K562 (cell line): ENCODE measurements at regions not wholly inside any gene's neighbourhood (a gene's known extent, or its start where the extent isn't known, plus 50 kb on each side); places are given as distances from the start of the nearest gene placed in this dataset.

Experiments used
- ATAC-seq: fragments of 200-7000 bp; cut with Tn5 transposase; 3 replicates; pipeline ENCODE4 v1.9.1; 2020; ENCODE audit warnings: moderate library complexity
- BruUV-seq: library from RNA; stranded (reverse); fragments of 400-500 nt; replicated peaks from 2 replicates; lab custom pipeline; 2021; lab: Mats Ljungman, UMichigan
- CTCF ChIA-PET: fragments of 300-600 bp; formaldehyde crosslinking; extraction: SDS; loops from one replicate; lab custom pipeline; 2021; ENCODE audit warnings: low intra/inter-chr PET ratio; lab: Yijun Ruan, JAX
- POLR2A ChIA-PET: fragments of 300-600, 350-650 bp; sonication (Branson Sonifier 250); formaldehyde crosslinking; extraction: SDS; loops from one replicate; lab custom pipeline; 2021; ENCODE audit warnings: antibody characterized with exemption, inconsistent platforms; lab: Yijun Ruan, JAX
- DNase-seq, 4 experiments: peaks; one replicate each; pipeline versions ENCODE4 v3.0.0 to v3.0.0-alpha.2; 2011 to 2018; ENCODE audit warnings: low spot score in 3 of 4, mixed read lengths in 3 of 4; ENCODE audit errors: extremely low read depth in 1 of 4
- FAIRE-seq: peaks from 2 replicates; lab custom pipeline; 2011; peaks lifted over from hg19 to GRCh38; lab: Jason Lieb, UNC
- H2AFZ ChIP-seq: 2 replicates; pipeline ENCODE4 v1.6.0; 2011; ENCODE audit warnings: low read depth, low read length, control low read depth, inconsistent platforms
- H3K27ac ChIP-seq: fragments of 200-600 bp; 3 replicates; pipeline ENCODE4 v1.8.0; 2011; ENCODE audit warnings: low read depth, mild to moderate bottlenecking, control low read depth, inconsistent platforms, low read length, moderate library complexity, mixed read lengths; ENCODE audit errors: extremely low read depth
- H3K27me3 ChIP-seq, 2 experiments: fragments of 300-600 bp in 1 of 2; 2 replicates in 1 of 2; 3 replicates in 1 of 2; pipeline versions ENCODE4 v1.6.0 to v1.8.0; 2011; ENCODE audit warnings: inconsistent platforms in 2 of 2, low read length in 2 of 2, mild to moderate bottlenecking in 1 of 2, mixed read lengths in 1 of 2, moderate library complexity in 1 of 2; ENCODE audit not compliant: control insufficient read depth in 2 of 2, insufficient read depth in 2 of 2
- H3K36me3 ChIP-seq: fragments of 300-600 bp; 3 replicates; pipeline ENCODE4 v1.8.0; 2011; ENCODE audit warnings: mild to moderate bottlenecking, low read length, inconsistent platforms; ENCODE audit not compliant: control insufficient read depth, insufficient read depth
- H3K4me1 ChIP-seq, 2 experiments: fragments of 200-600 bp in 1 of 2; replicated peaks in 1 of 2; 2 replicates in 1 of 2; 3 replicates in 1 of 2; pipeline versions ENCODE4 v1.5.1 to v1.8.0; 2011; ENCODE audit warnings: inconsistent platforms in 2 of 2, low read length in 2 of 2, mild to moderate bottlenecking in 1 of 2, mixed read lengths in 1 of 2, moderate library complexity in 1 of 2; ENCODE audit not compliant: control insufficient read depth in 2 of 2, insufficient read depth in 2 of 2
- H3K4me2 ChIP-seq: 2 replicates; pipeline ENCODE4 v1.6.1; 2011; ENCODE audit warnings: low read length, control low read depth, inconsistent platforms, mixed read lengths; ENCODE audit not compliant: insufficient read depth
- H3K4me3 ChIP-seq: fragments of 200-600 bp; sonication (generic), shearing (Covaris generic); 2 replicates; pipeline ENCODE4 v1.5.1; 2016; ENCODE audit warnings: control low read depth, inconsistent platforms
- H3K79me2 ChIP-seq: fragments of 200-600 bp; 3 replicates; pipeline ENCODE4 v1.8.0; 2011; ENCODE audit warnings: low read length, inconsistent platforms; ENCODE audit not compliant: control insufficient read depth, insufficient read depth
- H3K9ac ChIP-seq, 2 experiments: 2 replicates each; pipeline versions ENCODE4 v1.6.0 to v1.6.1; 2011; ENCODE audit warnings: low read depth in 2 of 2, low read length in 2 of 2, control low read depth in 1 of 2, inconsistent platforms in 1 of 2, mild to moderate bottlenecking in 1 of 2, mixed read lengths in 1 of 2; ENCODE audit not compliant: insufficient read depth in 1 of 2
- H3K9me1 ChIP-seq: one replicate; pipeline ENCODE4 v1.6.0; 2011; ENCODE audit warnings: inconsistent platforms, mild to moderate bottlenecking, low read length, moderate library complexity; ENCODE audit not compliant: control insufficient read depth, insufficient read depth
- H3K9me3 ChIP-seq: replicated peaks from 2 replicates; pipeline ENCODE4 v1.5.1; 2011; ENCODE audit warnings: low read depth, low read length, inconsistent platforms; ENCODE audit not compliant: control insufficient read depth, insufficient read depth
- H4K20me1 ChIP-seq: replicated peaks from 2 replicates; pipeline ENCODE4 v1.6.1; 2011; ENCODE audit warnings: low read length, inconsistent platforms, mixed read lengths; ENCODE audit not compliant: control insufficient read depth, insufficient read depth
- MYNN ChIP-seq, 2 experiments: sonication (generic); formaldehyde crosslinking in 1 of 2; IDR thresholded peaks; 2 replicates each; pipeline versions ENCODE4 v1.5.0 to v1.6.1; 2016 to 2020; ENCODE audit warnings: antibody characterized with exemption in 1 of 2, missing genetic modification reagents in 1 of 2
- TRIM28 ChIP-seq: fragments of 450-650 bp; IDR thresholded peaks from 2 replicates; pipeline ENCODE4 v1.6.1; 2017
- VEZF1 ChIP-seq: fragments of 200-800 bp; sonication (Bioruptor generic); IDR thresholded peaks from 2 replicates; pipeline ENCODE4 v1.6.1; 2017; ENCODE audit warnings: missing genetic modification characterization, missing compliant biosample characterization
- ZNF133 ChIP-seq: fragments of 250-450 bp; sonication (Bioruptor Pico); IDR thresholded peaks from 2 replicates; pipeline ENCODE4 v1.4.0; 2020; ENCODE audit warnings: mild to moderate bottlenecking
- ZNF316 ChIP-seq: fragments of 450-650 bp; IDR thresholded peaks from 2 replicates; pipeline ENCODE4 v1.6.1; 2016
- ZNF449 ChIP-seq: fragments of 250-450 bp; sonication (Bioruptor Pico); IDR thresholded peaks from 2 replicates; pipeline ENCODE4 v1.8.0; 2022; ENCODE audit warnings: moderate library complexity, mild to moderate bottlenecking, inconsistent platforms
- ZNF766 ChIP-seq: fragments of 200-800 bp; sonication (Bioruptor generic); conservative IDR thresholded peaks from 2 replicates; pipeline ENCODE4 v1.6.1; 2016; ENCODE audit warnings: missing genetic modification characterization, missing compliant biosample characterization
- WGBS: fragments of 100-300 bp; shearing (Covaris generic); methylation state at CpG from one replicate; pipeline ENCODE4 v1.1.6; 2016; ENCODE audit warnings: low coverage, mixed read lengths; ENCODE audit not compliant: insufficient coverage; ENCODE audit errors: missing lambda C conversion rate; 5-methylcytosine and 5-hydroxymethylcytosine counted together
- in situ Hi-C: fragments of 300-500 bp; cut with MboI; formaldehyde crosslinking; loops from 4 replicates; pipeline ENCODE4 v1.15.0; 2018; ENCODE audit warnings: inconsistent platforms, mixed read lengths
- intact Hi-C: fragments of 100-400 bp; cut with micrococcal nuclease; formaldehyde crosslinking; loops from 2 replicates; pipeline ENCODE4 v1.14.2; 2022

DNA sequence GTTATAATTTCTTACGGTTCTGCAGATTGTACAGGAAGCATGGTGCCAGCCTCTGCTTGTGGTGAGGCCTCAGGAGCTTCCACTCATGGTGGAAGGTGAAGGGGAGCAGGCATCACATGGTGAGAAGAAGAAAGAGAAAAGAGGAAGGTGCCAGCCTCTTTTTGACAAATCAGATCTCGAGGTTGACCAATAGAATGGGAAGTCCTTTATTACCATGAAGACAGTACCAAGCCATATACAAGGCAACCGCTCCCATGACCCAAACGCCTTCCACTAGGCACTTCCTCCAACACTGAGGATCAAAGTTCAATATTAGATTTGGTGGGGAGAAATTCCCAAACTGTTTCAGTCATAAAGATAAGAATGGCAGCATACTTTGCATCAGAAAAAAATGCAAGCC is 502.8 kb downstream of the GLRX3 start:
- in situ Hi-C loops (no loop called here), intact Hi-C loops (no loop called here)
- FAIRE-seq (no peak), ATAC-seq (no peak), DNase-seq (no peak)
- Histone ChIP-seq H4K20me1 (no peaks in the 10 kb centered on the region), H3K27me3 (no peaks in the 10 kb centered on the region), H3K4me2 (no peak overlapping the region), H3K79me2 (no peaks in the 10 kb centered on the region), H3K9me3 (no peaks in the 10 kb centered on the region), H3K4me1 (no peaks in the 10 kb centered on the region), H3K9me1 (no peaks in the 10 kb centered on the region), H3K9ac (no peak overlapping the region), H3K27ac (no peak overlapping the region), H2AFZ (no peak overlapping the region), H3K4me3 (no peak overlapping the region), H3K36me3 (no peaks in the 10 kb centered on the region)
- no TSS peak for BruUV-seq
- 0% methylated on average over 4 of the region's 4 CpGs for WGBS
- TF ChIP-seq TRIM28 (no peak), MYNN (IDR thresholded peaks at IDR 0.05) (no peak), MYNN (CRISPR knock-in tag; IDR thresholded peaks at IDR 0.05) (no peak), ZNF449 (CRISPR knock-in tag) (no peak), ZNF766 (CRISPR knock-in tag) (no peak), ZNF133 (no peak)
- POLR2A ChIA-PET: interaction anchor here (0.6 kb wide), 1 partner anchor 204 kb away, joined by 4 read pairs; no protein-coding TSS in a partner anchor
- CTCF ChIA-PET: no interaction called here

- no peak for DNase-seq
- FAIRE-seq: no peak
- no peaks in the 10 kb centered on the region for H3K36me3 ChIP-seq
- ChIA-PET POLR2A (no interaction called here), CTCF (no interaction called here)
- H4K20me1 ChIP-seq: no peaks in the 10 kb centered on the region
- H3K27me3 ChIP-seq: no peaks in the 10 kb centered on the region
- no peaks in the 10 kb centered on the region for H3K4me1 ChIP-seq
- ATAC-seq: no peak
- BruUV-seq: no TSS peak
- H3K27ac ChIP-seq: no peak overlapping the region
- no peaks in the 10 kb centered on the region for H3K9me3 ChIP-seq
- H3K4me3 ChIP-seq: no peak overlapping the region
- intact Hi-C loops: no loop called here
- in situ Hi-C loops: no loop called here
- no peak overlapping the region for H3K9ac ChIP-seq
- WGBS: 0% methylated on average over 4 of the region's 4 CpGs
- TF ChIP-seq VEZF1 (CRISPR knock-in tag) (no peak), ZNF316 (peak; percentile 32; the same call in 1 of the 2 replicates)
- no peak overlapping the region for H2AFZ ChIP-seq
- no peak overlapping the region for H3K4me2 ChIP-seq
- no peaks in the 10 kb centered on the region for H3K9me1 ChIP-seq
- no peaks in the 10 kb centered on the region for H3K79me2 ChIP-seq
Observed at GRCh38 chr10:130642926-130643325, 506.7 kb downstream of the GLRX3 start.
